Adrenal gland (tissue), 9 donors: ENCODE measurements at regions not wholly inside any gene's neighbourhood (a gene's known extent, or its start where the extent isn't known, plus 50 kb on each side); places are given as distances from the start of the nearest gene placed in this dataset.

Experiments used
- DNase-seq, 7 donors: peaks; one replicate each; pipeline ENCODE4 v3.0.0-alpha.2; 2019 to 2020
- H3K27ac ChIP-seq, 5 donors: fragments of 200-600 bp; sonication (generic) in 4 of 5; 1 replicate in 3 of 5; 2 replicates in 2 of 5; pipeline versions ENCODE4 v1.5.1 to v1.8.0; 2016 to 2020; ENCODE audit warnings: mild to moderate bottlenecking in 1 of 5
- H3K27me3 ChIP-seq: fragments of 200-600 bp; 2 replicates; pipeline ENCODE4 v1.8.0; 2021
- H3K36me3 ChIP-seq, 2 donors: fragments of 200-600 bp; replicated peaks in 1 of 2; 1 replicate in 1 of 2; 2 replicates in 1 of 2; pipeline versions ENCODE4 v1.5.1 to v1.8.0; 2018 to 2022
- H3K4me1 ChIP-seq, 2 donors: fragments of 200-600 bp; replicated peaks in 1 of 2; 1 replicate in 1 of 2; 2 replicates in 1 of 2; pipeline versions ENCODE4 v1.5.1 to v1.8.0; 2018 to 2021
- H3K4me3 ChIP-seq, 4 donors: fragments of 200-600 bp; sonication (generic) in 3 of 4; one replicate each; pipeline ENCODE4 v1.5.1; 2016 to 2018
- H3K9me3 ChIP-seq, 3 donors: fragments of 200-600 bp; sonication (generic) in 1 of 3; replicated peaks in 1 of 3; 1 replicate in 2 of 3; 2 replicates in 1 of 3; pipeline versions ENCODE4 v1.5.1 to v1.8.0; 2016 to 2021
- POLR2A ChIP-seq, 2 donors: fragments of 450-650 bp; IDR thresholded peaks; one replicate each; pipeline ENCODE4 v1.6.1; 2017; ENCODE audit warnings: antibody characterized with exemption in 2 of 2, mild to moderate bottlenecking in 2 of 2, moderate library complexity in 1 of 2
- WGBS, 4 donors: extraction: QIAGEN DNeasy Blood & Tissue Kit in 2 of 4; methylation state at CpG; one replicate each; pipeline versions ENCODE4 v1.1.5 to v1.1.7; 2013 to 2017; 5-methylcytosine and 5-hydroxymethylcytosine counted together
- intact Hi-C, 2 donors: fragments of 100-400 bp; cut with DNase I; formaldehyde crosslinking; loops; one replicate each; pipeline versions ENCODE4 v1.14.1 to v1.15.0; 2022 to 2023
- TF ChIP-seq, protein P1 (sequence below), 6 experiments: fragments of 450-650 bp in 4 of 6; fragments of 200-600 bp in 2 of 6; sonication (generic) in 1 of 6; IDR thresholded peaks; 1 replicate in 5 of 6; 2 replicates in 1 of 6; pipeline versions ENCODE4 v1.5.1 to v1.8.0; 2016 to 2021; ENCODE audit warnings: antibody characterized with exemption in 6 of 6, mild to moderate bottlenecking in 2 of 6, moderate library complexity in 1 of 6
- donor health status: healthy with polysubstance abuse.
- donor health status: Bipolar disorder and iron deficiency.
- donor health status: DM: yes; HTN: yes; CAD: no.
- donor health status: DM: no; HTN: no; CAD: no.
- donor health status: DM: no; HTN: no; CAD: no.

DNA sequence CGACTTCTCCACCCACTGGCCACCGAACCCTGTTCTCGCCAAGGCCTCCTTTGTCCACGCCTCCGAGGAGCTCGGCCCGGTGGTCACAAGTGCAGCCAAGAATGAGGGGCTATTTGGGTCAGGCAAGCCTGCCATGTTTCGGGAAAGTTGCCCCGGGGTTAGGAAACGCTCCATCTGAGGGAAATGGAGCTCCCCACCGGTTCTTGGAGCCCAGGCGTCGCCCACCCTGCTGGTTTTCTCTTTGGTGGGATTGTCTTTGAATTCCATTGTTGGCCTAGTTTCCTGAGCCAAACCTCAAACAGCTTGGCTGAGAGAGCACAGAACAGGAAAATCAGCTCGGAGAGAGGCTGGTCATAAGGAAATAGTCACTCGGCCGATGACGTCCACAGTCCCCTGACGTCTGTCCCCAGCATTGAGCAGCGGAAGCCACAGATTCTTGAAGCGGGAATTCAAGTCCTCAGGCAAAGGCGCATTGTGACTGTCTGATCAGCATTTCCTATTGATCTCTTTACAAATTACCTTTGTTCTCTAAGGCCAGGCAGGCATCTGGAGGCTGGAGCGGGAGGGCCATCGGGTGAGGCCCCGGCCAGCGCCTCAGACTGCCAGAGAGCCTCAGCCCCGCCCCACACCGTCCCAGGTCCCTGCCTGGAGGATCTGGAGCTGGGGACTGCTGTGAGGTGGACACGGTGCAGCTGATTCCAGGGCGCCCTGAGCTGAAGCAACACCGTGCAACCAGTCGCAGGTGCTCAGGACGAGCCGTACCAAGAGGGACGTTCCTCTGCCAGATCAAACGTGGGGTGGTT is 138.6 kb downstream of the DLL1 start:
- peaks cover 0 to 6% of the 10 kb centered on the region in 2 donors for H3K4me1 ChIP-seq
- TF ChIP-seq, protein P1, sequence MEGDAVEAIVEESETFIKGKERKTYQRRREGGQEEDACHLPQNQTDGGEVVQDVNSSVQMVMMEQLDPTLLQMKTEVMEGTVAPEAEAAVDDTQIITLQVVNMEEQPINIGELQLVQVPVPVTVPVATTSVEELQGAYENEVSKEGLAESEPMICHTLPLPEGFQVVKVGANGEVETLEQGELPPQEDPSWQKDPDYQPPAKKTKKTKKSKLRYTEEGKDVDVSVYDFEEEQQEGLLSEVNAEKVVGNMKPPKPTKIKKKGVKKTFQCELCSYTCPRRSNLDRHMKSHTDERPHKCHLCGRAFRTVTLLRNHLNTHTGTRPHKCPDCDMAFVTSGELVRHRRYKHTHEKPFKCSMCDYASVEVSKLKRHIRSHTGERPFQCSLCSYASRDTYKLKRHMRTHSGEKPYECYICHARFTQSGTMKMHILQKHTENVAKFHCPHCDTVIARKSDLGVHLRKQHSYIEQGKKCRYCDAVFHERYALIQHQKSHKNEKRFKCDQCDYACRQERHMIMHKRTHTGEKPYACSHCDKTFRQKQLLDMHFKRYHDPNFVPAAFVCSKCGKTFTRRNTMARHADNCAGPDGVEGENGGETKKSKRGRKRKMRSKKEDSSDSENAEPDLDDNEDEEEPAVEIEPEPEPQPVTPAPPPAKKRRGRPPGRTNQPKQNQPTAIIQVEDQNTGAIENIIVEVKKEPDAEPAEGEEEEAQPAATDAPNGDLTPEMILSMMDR (IDR thresholded peaks at IDR 0.05): no peak
- no peak for TF ChIP-seq POLR2A (IDR thresholded peaks at IDR 0.05)
- H3K27me3 ChIP-seq: peaks cover 4% of the 10 kb centered on the region
- H3K4me3 ChIP-seq: no peak overlapping the region
- no peaks in the 10 kb centered on the region for H3K9me3 ChIP-seq
- H3K36me3 ChIP-seq: no peaks in the 10 kb centered on the region
- 59 to 76% (median 62%) methylated on average over 19 to 35 of the region's 35 CpGs for WGBS, 4 donors
- intact Hi-C loops: no loop called here
- H3K27ac ChIP-seq: peak overlapping the region in 3 of 5 donors; percentile 32 to 85 (median 62)
- peak in 6 of 7 donors; percentile 35 to 86 (median 62) for DNase-seq

DNA sequence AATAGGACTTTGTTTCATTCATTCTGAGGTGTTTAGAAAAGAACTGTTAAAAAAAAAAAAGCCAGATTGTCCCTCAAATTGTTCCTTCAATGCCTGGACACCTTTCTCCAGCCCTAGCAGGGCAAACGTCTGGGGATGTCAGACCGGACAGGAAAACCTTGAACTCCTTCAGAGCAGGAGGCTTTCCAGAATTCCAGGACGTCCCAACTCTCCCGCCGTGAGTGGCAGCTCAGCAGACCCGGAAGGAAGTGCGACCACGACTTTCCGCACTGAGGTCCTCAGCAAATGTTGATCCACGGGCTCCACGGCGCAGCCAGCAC is 139.1 kb downstream of the DLL1 start:
- H3K36me3 ChIP-seq: no peaks in the 10 kb centered on the region
- TF ChIP-seq, protein P1 (IDR thresholded peaks at IDR 0.05): no peak
- TF ChIP-seq POLR2A (IDR thresholded peaks at IDR 0.05): no peak
- H3K27ac ChIP-seq: peak overlapping the region in 3 of 5 donors; percentile 1 to 85 (median 57)
- no peak overlapping the region for H3K4me3 ChIP-seq
- peaks cover 4% of the 10 kb centered on the region for H3K27me3 ChIP-seq
- no peaks in the 10 kb centered on the region for H3K9me3 ChIP-seq
- H3K4me1 ChIP-seq: peaks cover 0 to 6% of the 10 kb centered on the region in 2 donors
- WGBS, 4 donors: 48 to 79% (median 54%) methylated on average over 12 of the region's 12 CpGs
- intact Hi-C loops: no loop called here
- DNase-seq: peak in 2 of 7 donors; percentile 23 to 42

DNA sequence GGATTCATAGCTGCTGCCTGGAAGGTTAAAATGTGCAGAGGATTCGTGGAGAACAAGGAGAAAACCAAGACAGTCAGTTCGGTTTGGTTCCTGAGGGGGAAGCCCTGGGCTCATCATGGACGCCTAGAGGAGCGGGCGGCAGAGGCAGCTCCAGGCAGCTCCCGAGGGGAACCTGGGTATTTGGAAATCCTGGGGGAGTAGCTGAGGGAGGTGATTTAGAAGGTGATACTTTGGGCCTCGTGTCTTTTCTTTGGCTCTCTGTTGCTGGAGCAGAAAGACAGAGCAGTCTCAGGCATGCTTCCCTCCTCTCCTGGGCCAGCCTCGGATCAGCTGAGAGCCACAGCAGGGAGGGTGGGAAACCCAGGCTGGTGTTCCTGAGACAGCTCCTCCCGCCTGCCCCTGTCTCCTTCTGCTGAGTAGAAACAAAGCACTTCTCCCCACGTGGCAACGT is 139.5 kb downstream of the DLL1 start:
- no peak for DNase-seq
- Histone ChIP-seq H3K4me1 (peaks cover 0 to 6% of the 10 kb centered on the region in 2 donors), H3K4me3 (no peak overlapping the region), H3K27me3 (peaks cover 4% of the 10 kb centered on the region), H3K9me3 (no peaks in the 10 kb centered on the region), H3K36me3 (no peaks in the 10 kb centered on the region), H3K27ac (peak overlapping the region in 2 of 5 donors; percentile 40 to 57)
- WGBS, 4 donors: 54 to 62% (median 57%) methylated on average over 10 to 11 of the region's 11 CpGs
- no peak for TF ChIP-seq POLR2A (IDR thresholded peaks at IDR 0.05)
- TF ChIP-seq, protein P1 (IDR thresholded peaks at IDR 0.05): no peak
- intact Hi-C loops: no loop called here

DNA sequence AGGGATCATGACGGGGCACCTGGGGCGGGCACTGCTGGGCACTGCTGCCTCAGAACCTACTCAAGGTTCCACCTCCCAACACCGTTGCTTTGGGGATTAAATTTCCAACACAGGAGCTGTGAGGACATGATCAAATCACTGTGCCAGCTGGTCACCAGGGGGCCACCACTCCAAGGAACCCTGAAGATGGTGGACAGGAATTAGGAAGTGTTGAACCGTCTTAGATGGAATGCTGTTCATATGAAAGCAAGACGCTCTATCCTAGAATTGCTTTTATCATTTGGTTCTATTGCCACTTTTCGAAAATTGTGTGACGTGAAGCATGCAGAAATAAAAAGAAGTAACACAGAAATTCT is 140.3 kb downstream of the DLL1 start:
- H3K4me1 ChIP-seq: peaks cover 0 to 6% of the 10 kb centered on the region in 2 donors
- TF ChIP-seq, protein P1 (IDR thresholded peaks at IDR 0.05): no peak
- TF ChIP-seq POLR2A (IDR thresholded peaks at IDR 0.05): no peak
- H3K27ac ChIP-seq: no peak overlapping the region
- no peaks in the 10 kb centered on the region for H3K36me3 ChIP-seq
- H3K4me3 ChIP-seq: no peak overlapping the region
- intact Hi-C loops: no loop called here
- WGBS, 4 donors: 68 to 82% (median 77%) methylated on average over 5 to 7 of the region's 7 CpGs
- no peak for DNase-seq
- peaks cover 4% of the 10 kb centered on the region for H3K27me3 ChIP-seq
- no peaks in the 10 kb centered on the region for H3K9me3 ChIP-seq
